H1 (cell line): ENCODE measurements at regions not wholly inside any gene's neighbourhood (a gene's known extent, or its start where the extent isn't known, plus 50 kb on each side); places are given as distances from the start of the nearest gene placed in this dataset.

Experiments
- CTCF ChIA-PET: fragments of 300-600 bp; sonication (Branson Sonifier 250); formaldehyde crosslinking; loops from one replicate; lab custom pipeline; 2021; ENCODE audit not compliant: partially characterized antibody; lab: Charles Lee
- POLR2A ChIA-PET: fragments of 300-600 bp; sonication (Branson Sonifier 250); formaldehyde crosslinking; loops from one replicate; lab custom pipeline; 2021; ENCODE audit warnings: inconsistent platforms; ENCODE audit not compliant: partially characterized antibody; lab: Charles Lee
- DNase-seq, 2 experiments: peaks; one replicate each; pipeline versions ENCODE4 v3.0.0 to v3.0.0-alpha.2; 2010 to 2022; ENCODE audit warnings: low spot score in 2 of 2, low read depth in 1 of 2, mixed read lengths in 1 of 2
- FAIRE-seq: peaks from 2 replicates; lab custom pipeline; 2011; peaks lifted over from hg19 to GRCh38; lab: Jason Lieb, UNC
- H2AFZ ChIP-seq: 2 replicates; pipeline ENCODE4 v1.8.1; 2012; ENCODE audit warnings: low read length, inconsistent platforms
- H2AK5ac ChIP-seq: 2 replicates; pipeline ENCODE4 v1.6.1; 2013; ENCODE audit warnings: low read depth, low read length
- H2BK120ac ChIP-seq: replicated peaks from 2 replicates; pipeline ENCODE3; 2013; ENCODE audit warnings: low read depth, low read length, inconsistent platforms
- H2BK12ac ChIP-seq: 2 replicates; pipeline ENCODE4 v1.6.1; 2013; ENCODE audit warnings: low read depth, low read length
- H2BK15ac ChIP-seq: 2 replicates; pipeline ENCODE4 v1.6.1; 2013; ENCODE audit warnings: low read length
- H2BK20ac ChIP-seq: 2 replicates; pipeline ENCODE4 v1.6.1; 2013; ENCODE audit warnings: low read length
- H2BK5ac ChIP-seq: 2 replicates; pipeline ENCODE4 v1.6.1; 2013; ENCODE audit warnings: low read depth, low read length
- H3K14ac ChIP-seq: 2 replicates; pipeline ENCODE4 v1.6.1; 2013; ENCODE audit warnings: inconsistent platforms; ENCODE audit not compliant: insufficient read length
- H3K18ac ChIP-seq: 2 replicates; pipeline ENCODE4 v1.6.1; 2013; ENCODE audit warnings: low read length; ENCODE audit errors: extremely low read depth
- H3K23ac ChIP-seq: 2 replicates; pipeline ENCODE4 v1.6.1; 2013; ENCODE audit warnings: inconsistent platforms; ENCODE audit not compliant: insufficient read length
- H3K23me2 ChIP-seq: 2 replicates; pipeline ENCODE4 v1.6.1; 2013; ENCODE audit warnings: low read depth, low read length
- H3K27ac ChIP-seq: 2 replicates; pipeline ENCODE4 v1.6.1; 2011; ENCODE audit warnings: low read depth, low read length, inconsistent platforms
- H3K27me3 ChIP-seq, 4 experiments: replicated peaks in 1 of 4; 1 replicate in 1 of 4; 2 replicates in 3 of 4; pipeline versions ENCODE4 v1.6.1 to v1.8.1; 2011 to 2013; ENCODE audit warnings: low read length in 3 of 4, mild to moderate bottlenecking in 3 of 4, inconsistent platforms in 2 of 4, mixed read lengths in 2 of 4, moderate library complexity in 1 of 4; ENCODE audit not compliant: control insufficient read depth in 3 of 4, insufficient read depth in 3 of 4; ENCODE audit errors: extremely low read depth in 1 of 4
- H3K36me3 ChIP-seq, 4 experiments: 2 replicates each; pipeline versions ENCODE4 v1.6.1 to v1.8.1; 2011 to 2013; ENCODE audit warnings: mild to moderate bottlenecking in 4 of 4, low read length in 3 of 4, moderate library complexity in 2 of 4, control low read depth in 1 of 4, inconsistent platforms in 1 of 4; ENCODE audit not compliant: insufficient read depth in 4 of 4, control insufficient read depth in 2 of 4
- H3K4ac ChIP-seq: replicated peaks from 2 replicates; pipeline ENCODE3; 2013; ENCODE audit warnings: low read length, low read depth, mixed read lengths, inconsistent platforms; ENCODE audit not compliant: insufficient read length
- H3K4me1 ChIP-seq, 4 experiments: replicated peaks in 1 of 4; 1 replicate in 1 of 4; 2 replicates in 3 of 4; pipeline versions ENCODE4 v1.6.1 to v1.8.1; 2011 to 2013; ENCODE audit warnings: low read length in 3 of 4, inconsistent platforms in 2 of 4, mixed read lengths in 1 of 4; ENCODE audit not compliant: insufficient read depth in 4 of 4, control insufficient read depth in 3 of 4
- H3K4me2 ChIP-seq, 2 experiments: 2 replicates each; pipeline versions ENCODE4 v1.6.1 to v1.8.1; 2011 to 2013; ENCODE audit warnings: low read depth in 2 of 2, low read length in 2 of 2, control low read depth in 1 of 2, inconsistent platforms in 1 of 2, mild to moderate bottlenecking in 1 of 2; ENCODE audit not compliant: insufficient read depth in 1 of 2
- H3K4me3 ChIP-seq, 4 experiments: fragments of 200-600, 300-600 bp in 1 of 4; sonication (generic), shearing (Covaris generic), sonication (Bioruptor Twin) in 1 of 4; 2 replicates each; pipeline versions ENCODE4 v1.5.1 to v1.8.1; 2011 to 2016; ENCODE audit warnings: low read length in 4 of 4, low read depth in 3 of 4, control low read depth in 2 of 4, inconsistent platforms in 2 of 4, mild to moderate bottlenecking in 2 of 4, mixed read lengths in 1 of 4, moderate library complexity in 1 of 4; ENCODE audit not compliant: insufficient read depth in 2 of 4; ENCODE audit errors: extremely low read depth in 1 of 4
- H3K56ac ChIP-seq: replicated peaks from 2 replicates; pipeline ENCODE3; 2013; ENCODE audit warnings: low read depth, mild to moderate bottlenecking, mixed read lengths, low read length, inconsistent platforms; ENCODE audit not compliant: insufficient read length
- H3K79me1 ChIP-seq: 2 replicates; pipeline ENCODE4 v1.6.1; 2013; ENCODE audit warnings: low read depth, low read length, control low read depth
- H3K79me2 ChIP-seq, 2 experiments: 2 replicates each; pipeline versions ENCODE4 v1.6.1 to v1.8.1; 2012 to 2013; ENCODE audit warnings: low read length in 2 of 2, mild to moderate bottlenecking in 2 of 2, inconsistent platforms in 1 of 2; ENCODE audit not compliant: insufficient read depth in 2 of 2, control insufficient read depth in 1 of 2
- H3K9ac ChIP-seq, 4 experiments: replicated peaks in 1 of 4; 1 replicate in 1 of 4; 2 replicates in 3 of 4; pipeline versions ENCODE4 v1.6.1 to v1.8.1; 2011 to 2013; ENCODE audit warnings: low read depth in 3 of 4, low read length in 3 of 4, control low read depth in 2 of 4, mild to moderate bottlenecking in 2 of 4, moderate library complexity in 2 of 4, inconsistent platforms in 1 of 4; ENCODE audit errors: extremely low read depth in 1 of 4
- H3K9me3 ChIP-seq, 2 experiments: 2 replicates each; pipeline versions ENCODE4 v1.6.1 to v1.8.1; 2012 to 2013; ENCODE audit warnings: mild to moderate bottlenecking in 2 of 2, moderate library complexity in 2 of 2, control low read depth in 1 of 2, inconsistent platforms in 1 of 2, low read depth in 1 of 2, low read length in 1 of 2, mixed read lengths in 1 of 2; ENCODE audit not compliant: insufficient read depth in 2 of 2
- H4K20me1 ChIP-seq, 2 experiments: replicated peaks in 1 of 2; 2 replicates each; pipeline versions ENCODE3 to v1.8.1; 2011 to 2013; ENCODE audit warnings: inconsistent platforms in 2 of 2, low read length in 2 of 2, mild to moderate bottlenecking in 1 of 2; ENCODE audit not compliant: insufficient read depth in 2 of 2, control insufficient read depth in 1 of 2
- H4K5ac ChIP-seq: 2 replicates; pipeline ENCODE4 v1.6.1; 2013; ENCODE audit warnings: low read length, low read depth, mixed read lengths, inconsistent platforms; ENCODE audit not compliant: insufficient read length
- H4K8ac ChIP-seq: 2 replicates; pipeline ENCODE4 v1.8.0; 2013; ENCODE audit warnings: mild to moderate bottlenecking, moderate library complexity, low read length, inconsistent platforms; ENCODE audit not compliant: insufficient read depth; ENCODE audit errors: extremely low read depth
- H4K91ac ChIP-seq: replicated peaks from 2 replicates; pipeline ENCODE3; 2013; ENCODE audit warnings: low read length, mixed read lengths, inconsistent platforms; ENCODE audit not compliant: insufficient read length
- ATF3 ChIP-seq: IDR thresholded peaks from 2 replicates; pipeline ENCODE4 v1.6.1; 2011; ENCODE audit warnings: low read depth, mild to moderate bottlenecking, low read length; ENCODE audit not compliant: insufficient read depth
- BACH1 ChIP-seq: IDR thresholded peaks from 2 replicates; pipeline ENCODE4 v1.6.1; 2012; ENCODE audit warnings: low read length, improper control_type of control experiment
- CEBPB ChIP-seq: IDR thresholded peaks from 2 replicates; pipeline ENCODE4 v1.6.1; 2012; ENCODE audit warnings: low read depth, low read length
- CHD2 ChIP-seq: IDR thresholded peaks from 2 replicates; pipeline ENCODE4 v1.6.1; 2012; ENCODE audit warnings: low read length, improper control_type of control experiment
- SAP30 ChIP-seq: fragments of 300-600 bp; sonication (generic); IDR thresholded peaks from 2 replicates; pipeline ENCODE4 v1.7.1; 2012; ENCODE audit warnings: low read length, moderate library complexity, mild to moderate bottlenecking, inconsistent platforms; ENCODE audit not compliant: insufficient read depth, insufficient replicate concordance
- WGBS, 2 experiments: shearing (Covaris generic) in 1 of 2; methylation state at CpG; one replicate each; pipeline versions ENCODE4 v1.1.6 to v1.1.7; 2013 to 2015; ENCODE audit warnings: low lambda C conversion rate in 2 of 2, mixed read lengths in 2 of 2, inconsistent platforms in 1 of 2, low coverage in 1 of 2, missing lambda C conversion rate in 1 of 2; ENCODE audit not compliant: insufficient replicate concordance in 2 of 2, insufficient coverage in 1 of 2, insufficient read length in 1 of 2; ENCODE audit errors: extremely low coverage in 1 of 2, missing lambda C conversion rate in 1 of 2; 5-methylcytosine and 5-hydroxymethylcytosine counted together

GRCh38 chr2:239599299-239599698 is 198.5 kb upstream of the HDAC4 start:
- DNase-seq (no peak), FAIRE-seq (no peak)
- Histone ChIP-seq H3K18ac (no peak overlapping the region), H4K20me1 (no peaks in the 10 kb centered on the region), H2BK20ac (no peak overlapping the region), H4K8ac (no peak overlapping the region), H3K27me3 (peaks cover 0 to 4% (median 0%) of the 10 kb centered on the region in 4 experiments; a peak in 4 of 7 replicates), H3K56ac (no peak overlapping the region), H4K5ac (no peak overlapping the region), H3K4me1 (peaks cover 8 to 20% (median 17%) of the 10 kb centered on the region in 4 experiments), H2AK5ac (no peak overlapping the region), H3K79me1 (no peaks in the 10 kb centered on the region), H3K4me2 (no peak overlapping the region), H3K4me3 (no peak overlapping the region), H2BK12ac (no peak overlapping the region), H3K79me2 (no peaks in the 10 kb centered on the region), H3K23ac (no peak overlapping the region), H3K36me3 (no peaks in the 10 kb centered on the region), H3K9me3 (no peaks in the 10 kb centered on the region; a peak in 1 of 4 replicates), H2BK120ac (no peak overlapping the region), H2BK5ac (no peak overlapping the region), H2BK15ac (no peak overlapping the region), H3K4ac (no peak overlapping the region), H3K14ac (no peak overlapping the region), H3K9ac (no peak overlapping the region), H3K23me2 (no peaks in the 10 kb centered on the region), H2AFZ (no peak overlapping the region), H4K91ac (no peak overlapping the region), H3K27ac (no peak overlapping the region)
- ChIA-PET POLR2A (no interaction called here), CTCF (no interaction called here)
- WGBS, 2 experiments = 92% methylated on average over 14 of the region's 14 CpGs; no CpG with 5 or more reads in 1 of the 2 experiments
- no peak for TF ChIP-seq BACH1
- TF ChIP-seq ATF3 = no peak
- TF ChIP-seq CHD2 = no peak
- TF ChIP-seq CEBPB = no peak
- no peak for TF ChIP-seq SAP30
